Endothelial cell of umbilical vein (primary cell): ENCODE measurements at regions not wholly inside any gene's neighbourhood (a gene's known extent, or its start where the extent isn't known, plus 50 kb on each side); places are given as distances from the start of the nearest gene placed in this dataset.

Experiments used
- EZH2 ChIP-seq: IDR thresholded peaks from 2 replicates; pipeline ENCODE4 v1.6.1; 2012; ENCODE audit warnings: borderline replicate concordance, low read depth, mild to moderate bottlenecking, moderate library complexity, low read length, inconsistent platforms; ENCODE audit not compliant: severe bottlenecking
- FOS ChIP-seq: IDR thresholded peaks from 2 replicates; pipeline ENCODE4 v1.6.1; 2011; ENCODE audit warnings: mild to moderate bottlenecking, low read length, moderate library complexity, borderline replicate concordance; ENCODE audit not compliant: insufficient read depth
- JUN ChIP-seq: IDR thresholded peaks from 2 replicates; pipeline ENCODE4 v1.6.1; 2011; ENCODE audit warnings: borderline replicate concordance, low read depth; ENCODE audit not compliant: insufficient read length, insufficient read depth
- MAX ChIP-seq: IDR thresholded peaks from 2 replicates; pipeline ENCODE4 v1.6.1; 2011; ENCODE audit not compliant: insufficient read depth, insufficient read length
- POLR2A ChIP-seq: IDR thresholded peaks from 2 replicates; pipeline ENCODE4 v1.6.1; 2012; ENCODE audit warnings: low read depth, mild to moderate bottlenecking, control low read depth, low read length
- POLR2AphosphoS5 ChIP-seq: IDR thresholded peaks from 2 replicates; pipeline ENCODE4 v1.6.1; 2012; ENCODE audit warnings: low read depth, mild to moderate bottlenecking, control low read depth, low read length, moderate library complexity; ENCODE audit not compliant: insufficient read depth
- TF ChIP-seq, protein P1 (sequence below), 2 donors: IDR thresholded peaks; 1 replicate in 1 of 2; 2 replicates in 1 of 2; pipeline ENCODE4 v1.5.1; 2011; ENCODE audit warnings: low read length in 2 of 2, mild to moderate bottlenecking in 2 of 2, moderate library complexity in 2 of 2, control low read depth in 1 of 2, inconsistent platforms in 1 of 2, low read depth in 1 of 2; ENCODE audit not compliant: insufficient read depth in 1 of 2; ENCODE audit errors: extremely low read depth in 1 of 2

GRCh38 chr7:37541810-37542443, 93.3 kb upstream of the ELMO1 start:
- TF ChIP-seq EZH2 (no peak), POLR2A (no peak), FOS (no peak), MAX (no peak), JUN (no peak), POLR2AphosphoS5 (no peak)
- TF ChIP-seq, protein P1, sequence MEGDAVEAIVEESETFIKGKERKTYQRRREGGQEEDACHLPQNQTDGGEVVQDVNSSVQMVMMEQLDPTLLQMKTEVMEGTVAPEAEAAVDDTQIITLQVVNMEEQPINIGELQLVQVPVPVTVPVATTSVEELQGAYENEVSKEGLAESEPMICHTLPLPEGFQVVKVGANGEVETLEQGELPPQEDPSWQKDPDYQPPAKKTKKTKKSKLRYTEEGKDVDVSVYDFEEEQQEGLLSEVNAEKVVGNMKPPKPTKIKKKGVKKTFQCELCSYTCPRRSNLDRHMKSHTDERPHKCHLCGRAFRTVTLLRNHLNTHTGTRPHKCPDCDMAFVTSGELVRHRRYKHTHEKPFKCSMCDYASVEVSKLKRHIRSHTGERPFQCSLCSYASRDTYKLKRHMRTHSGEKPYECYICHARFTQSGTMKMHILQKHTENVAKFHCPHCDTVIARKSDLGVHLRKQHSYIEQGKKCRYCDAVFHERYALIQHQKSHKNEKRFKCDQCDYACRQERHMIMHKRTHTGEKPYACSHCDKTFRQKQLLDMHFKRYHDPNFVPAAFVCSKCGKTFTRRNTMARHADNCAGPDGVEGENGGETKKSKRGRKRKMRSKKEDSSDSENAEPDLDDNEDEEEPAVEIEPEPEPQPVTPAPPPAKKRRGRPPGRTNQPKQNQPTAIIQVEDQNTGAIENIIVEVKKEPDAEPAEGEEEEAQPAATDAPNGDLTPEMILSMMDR (IDR thresholded peaks at IDR 0.05; ENCODE audit: extremely low read depth in 1 of 2, insufficient read depth in 1 of 2, low read depth in 1 of 2, low read length in 2 of 2) = no peak
